Gastroesophageal sphincter (tissue), 3 donors: ENCODE measurements at regions not wholly inside any gene's neighbourhood (a gene's known extent, or its start where the extent isn't known, plus 50 kb on each side); places are given as distances from the start of the nearest gene placed in this dataset.

Experiments used
- CTCF ChIP-seq, 4 experiments: fragments of 200-600 bp in 2 of 4; fragments of 450-650 bp in 2 of 4; sonication (generic) in 1 of 4; IDR thresholded peaks; one replicate each; pipeline ENCODE4 v1.5.1; 2017 to 2019; ENCODE audit warnings: antibody characterized with exemption in 4 of 4, mild to moderate bottlenecking in 2 of 4, moderate library complexity in 2 of 4
- EP300 ChIP-seq: sonication (generic); formaldehyde crosslinking; IDR thresholded peaks from one replicate; pipeline ENCODE4 v1.6.1; 2017; ENCODE audit warnings: antibody characterized with exemption, mild to moderate bottlenecking
- POLR2A ChIP-seq, 2 donors: fragments of 450-650 bp; IDR thresholded peaks; one replicate each; pipeline ENCODE4 v1.6.1; 2017; ENCODE audit warnings: antibody characterized with exemption in 2 of 2, mild to moderate bottlenecking in 2 of 2, moderate library complexity in 1 of 2
- POLR2AphosphoS5 ChIP-seq: sonication (generic); formaldehyde crosslinking; IDR thresholded peaks from one replicate; pipeline ENCODE4 v1.6.1; 2017; ENCODE audit warnings: antibody characterized with exemption

- TF ChIP-seq POLR2A (IDR thresholded peaks at IDR 0.05) = no peak
- peak in 3 of 4 experiments; percentile 12 to 18 (median 12) for TF ChIP-seq CTCF (IDR thresholded peaks at IDR 0.05)
- no peak for TF ChIP-seq POLR2AphosphoS5
- no peak for TF ChIP-seq EP300
Observed at GRCh38 chr16:26765087-26765486, 301.6 kb upstream of the C16orf82 start.
